ENCODE measurements at regions not wholly inside any gene's neighbourhood (a gene's known extent, or its start where the extent isn't known, plus 50 kb on each side); places are given as distances from the start of the nearest gene placed in this dataset.

DNA sequence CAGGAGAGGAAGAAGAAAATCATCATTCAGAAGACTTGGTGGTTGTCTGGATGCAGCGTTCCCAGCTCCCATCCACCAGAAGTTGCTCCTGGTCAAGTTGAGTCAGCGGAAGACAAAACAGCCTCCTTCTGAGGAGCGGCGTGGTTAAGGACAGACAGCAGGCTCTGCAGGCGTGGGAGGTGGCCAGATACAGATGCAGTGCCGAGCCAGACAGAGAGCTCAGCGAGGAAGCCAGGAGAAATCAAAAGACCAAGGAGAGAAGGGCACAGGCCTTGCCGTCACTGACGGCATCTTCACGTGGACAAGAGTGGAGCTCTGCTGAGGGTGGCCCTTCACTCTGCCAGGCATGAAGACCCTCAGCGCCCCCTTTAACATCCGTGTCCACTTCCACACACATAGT lies 158.5 kb downstream of the THBS2 start:
- DNase-seq, result no peak
- Mint-ChIP-seq H3K27me3 (ENCODE audit: insufficient read depth, unreplicated experiment) (no peaks in the 10 kb centered on the region), H3K4me1 (ENCODE audit: low read depth, unreplicated experiment) (no peaks in the 10 kb centered on the region), H3K36me3 (ENCODE audit: insufficient read depth, unreplicated experiment) (no peaks in the 10 kb centered on the region), H3K4me3 (ENCODE audit: unreplicated experiment) (no peak overlapping the region), H3K27ac (ENCODE audit: unreplicated experiment) (no peak overlapping the region), H3K9me3 (ENCODE audit: unreplicated experiment) (peaks cover 18% of the 10 kb centered on the region)
- Histone ChIP-seq H3K27me3 (replicated peaks; ENCODE audit: control insufficient read depth, insufficient read depth, low read length) (no peaks in the 10 kb centered on the region; the same call in 1 of the 2 replicates), H3K4me3 (ENCODE audit: low read depth, low read length) (no peak overlapping the region), H3K36me3 (ENCODE audit: control insufficient read depth, insufficient read depth, low read length) (no peaks in the 10 kb centered on the region), H3K9me3 (peaks cover 10% of the 10 kb centered on the region; the same call in 1 of the 2 replicates), H3K4me1 (no peaks in the 10 kb centered on the region)
- CTCF ChIA-PET, result no interaction called here
- POLR2A ChIA-PET, result no interaction called here
- no peak for TF ChIP-seq CTCF (IDR thresholded peaks at IDR 0.05; ENCODE audit: insufficient read depth in 1 of 2, low read depth in 1 of 2, low read length in 1 of 2, severe bottlenecking in 1 of 2, unreplicated experiment in 1 of 2)
- no TSS peak for BruUV-seq (replicated peaks)
- intact Hi-C loops (cut with micrococcal nuclease; ENCODE audit: unreplicated experiment), result loop anchor here (2.0 kb wide), 1 partner anchor 54 kb away; no protein-coding TSS in a partner anchor

- Mint-ChIP-seq H3K4me1 (ENCODE audit: low read depth, unreplicated experiment) (no peaks in the 10 kb centered on the region), H3K27me3 (ENCODE audit: insufficient read depth, unreplicated experiment) (no peaks in the 10 kb centered on the region), H3K36me3 (ENCODE audit: insufficient read depth, unreplicated experiment) (no peaks in the 10 kb centered on the region), H3K27ac (ENCODE audit: unreplicated experiment) (no peak overlapping the region), H3K9me3 (ENCODE audit: unreplicated experiment) (peaks cover 24% of the 10 kb centered on the region), H3K4me3 (ENCODE audit: unreplicated experiment) (no peak overlapping the region)
- no peaks in the 10 kb centered on the region; the same call in 1 of the 2 replicates for H3K27me3 ChIP-seq (replicated peaks; ENCODE audit: control insufficient read depth, insufficient read depth, low read length)
- CTCF ChIA-PET, result no interaction called here
- DNase-seq, result no peak
- POLR2A ChIA-PET, result no interaction called here
- intact Hi-C loops (cut with micrococcal nuclease; ENCODE audit: unreplicated experiment), result loop anchor here (2.0 kb wide), 1 partner anchor 54 kb away; no protein-coding TSS in a partner anchor
- no peak overlapping the region for H3K4me3 ChIP-seq (ENCODE audit: low read depth, low read length)
- TF ChIP-seq CTCF (IDR thresholded peaks at IDR 0.05; ENCODE audit: insufficient read depth in 1 of 2, low read depth in 1 of 2, low read length in 1 of 2, severe bottlenecking in 1 of 2, unreplicated experiment in 1 of 2), result no peak
- BruUV-seq (replicated peaks), result no TSS peak
- H3K9me3 ChIP-seq, result peaks cover 10% of the 10 kb centered on the region; the same call in 1 of the 2 replicates
- H3K4me1 ChIP-seq, result no peaks in the 10 kb centered on the region
- no peaks in the 10 kb centered on the region for H3K36me3 ChIP-seq (ENCODE audit: control insufficient read depth, insufficient read depth, low read length)
These were observed 159.1 kb downstream of the THBS2 start for GRCh38 chr6:169094552-169094950.

GRCh38 chr6:169093770-169094551 lies 159.7 kb downstream of the THBS2 start:
- no peaks in the 10 kb centered on the region; the same call in 1 of the 2 replicates for H3K27me3 ChIP-seq (replicated peaks; ENCODE audit: control insufficient read depth, insufficient read depth, low read length)
- no peaks in the 10 kb centered on the region for H3K4me1 Mint-ChIP-seq (ENCODE audit: low read depth, unreplicated experiment)
- no peak for DNase-seq
- no peak overlapping the region for H3K27ac Mint-ChIP-seq (ENCODE audit: unreplicated experiment)
- H3K36me3 Mint-ChIP-seq (ENCODE audit: insufficient read depth, unreplicated experiment), result no peaks in the 10 kb centered on the region
- ChIA-PET POLR2A (no interaction called here), CTCF (no interaction called here)
- no peaks in the 10 kb centered on the region for H3K27me3 Mint-ChIP-seq (ENCODE audit: insufficient read depth, unreplicated experiment)
- H3K4me1 ChIP-seq, result no peaks in the 10 kb centered on the region
- H3K9me3 Mint-ChIP-seq (ENCODE audit: unreplicated experiment), result peaks cover 30% of the 10 kb centered on the region
- H3K36me3 ChIP-seq (ENCODE audit: control insufficient read depth, insufficient read depth, low read length), result no peaks in the 10 kb centered on the region
- no peak overlapping the region for H3K4me3 ChIP-seq (ENCODE audit: low read depth, low read length)
- peaks cover 10% of the 10 kb centered on the region; the same call in 1 of the 2 replicates for H3K9me3 ChIP-seq
- intact Hi-C loops (cut with micrococcal nuclease; ENCODE audit: unreplicated experiment), result loop anchor here (2.0 kb wide), 1 partner anchor 53 kb away; no protein-coding TSS in a partner anchor
- no peak for TF ChIP-seq CTCF (IDR thresholded peaks at IDR 0.05; ENCODE audit: insufficient read depth in 1 of 2, low read depth in 1 of 2, low read length in 1 of 2, severe bottlenecking in 1 of 2, unreplicated experiment in 1 of 2)
- no TSS peak for BruUV-seq (replicated peaks)
- no peak overlapping the region for H3K4me3 Mint-ChIP-seq (ENCODE audit: unreplicated experiment)
